Karpas-422 (cell line): ENCODE measurements at regions not wholly inside any gene's neighbourhood (a gene's known extent, or its start where the extent isn't known, plus 50 kb on each side); places are given as distances from the start of the nearest gene placed in this dataset.

ENCODE experiments used
- DNase-seq: peaks from one replicate; pipeline ENCODE4 v3.0.0-alpha.2; 2015
- H2AFZ ChIP-seq: fragments of 200-600 bp; sonication (generic); 2 replicates; pipeline ENCODE4 v1.6.1; 2014; ENCODE audit warnings: antibody characterized with exemption, low read length, mixed read lengths
- H3K27ac ChIP-seq: fragments of 200-600 bp; sonication (generic); 2 replicates; pipeline ENCODE4 v1.5.1; 2014; ENCODE audit warnings: mild to moderate bottlenecking, low read length, moderate library complexity
- H3K27me3 ChIP-seq: fragments of 200-600 bp; sonication (generic); 2 replicates; pipeline ENCODE4 v1.6.1; 2014; ENCODE audit warnings: low read length, mixed read lengths
- H3K36me3 ChIP-seq: fragments of 200-600 bp; sonication (generic); 2 replicates; pipeline ENCODE4 v1.6.1; 2014; ENCODE audit warnings: low read length, mixed read lengths; ENCODE audit not compliant: insufficient read depth
- H3K4me1 ChIP-seq: fragments of 200-600 bp; sonication (generic); 2 replicates; pipeline ENCODE4 v1.6.1; 2014; ENCODE audit warnings: mild to moderate bottlenecking, low read length, mixed read lengths
- H3K4me2 ChIP-seq: fragments of 200-600 bp; sonication (generic); 2 replicates; pipeline ENCODE4 v1.6.1; 2014; ENCODE audit warnings: low read length, low read depth, mild to moderate bottlenecking; ENCODE audit not compliant: poor library complexity, severe bottlenecking
- H3K4me3 ChIP-seq: fragments of 200-600 bp; sonication (generic); 2 replicates; pipeline ENCODE4 v1.5.1; 2014; ENCODE audit warnings: mild to moderate bottlenecking, antibody characterized with exemption, low read length, mixed read lengths
- H3K79me2 ChIP-seq: fragments of 200-600 bp; sonication (generic); 2 replicates; pipeline ENCODE4 v1.6.1; 2014; ENCODE audit warnings: mild to moderate bottlenecking, low read length, mixed read lengths
- H3K9ac ChIP-seq: fragments of 200-600 bp; sonication (generic); 2 replicates; pipeline ENCODE4 v1.6.0; 2014; ENCODE audit warnings: low read length
- H3K9me2 ChIP-seq: fragments of 200-600 bp; sonication (generic), shearing (Covaris generic); replicated peaks from 2 replicates; pipeline ENCODE4 v1.6.0; 2014; ENCODE audit warnings: mild to moderate bottlenecking, low read length, moderate library complexity; ENCODE audit not compliant: insufficient read depth
- H3K9me3 ChIP-seq: fragments of 300-700, 200-600 bp; sonication (generic); 2 replicates; pipeline ENCODE4 v1.6.1; 2014; ENCODE audit warnings: low read length, mixed read lengths
- H4K20me1 ChIP-seq: fragments of 200-600 bp; sonication (generic); 2 replicates; pipeline ENCODE4 v1.6.1; 2014; ENCODE audit warnings: mild to moderate bottlenecking, antibody characterized with exemption, low read length, low read depth; ENCODE audit not compliant: insufficient read depth

GRCh38 chr18:75644871-75645270, 217.4 kb upstream of the SMIM21 start:
- Histone ChIP-seq H2AFZ (no peak overlapping the region), H3K27me3 (no peaks in the 10 kb centered on the region), H3K4me3 (no peak overlapping the region), H3K36me3 (no peaks in the 10 kb centered on the region), H3K9ac (no peak overlapping the region), H3K79me2 (no peaks in the 10 kb centered on the region), H3K4me1 (no peaks in the 10 kb centered on the region), H4K20me1 (no peaks in the 10 kb centered on the region), H3K4me2 (no peak overlapping the region), H3K9me3 (no peaks in the 10 kb centered on the region), H3K27ac (no peak overlapping the region), H3K9me2 (no peaks in the 10 kb centered on the region)
- no peak for DNase-seq

- H3K9ac ChIP-seq, result no peak overlapping the region
- H3K27ac ChIP-seq, result no peak overlapping the region
- H3K4me3 ChIP-seq, result no peak overlapping the region
- H4K20me1 ChIP-seq, result no peaks in the 10 kb centered on the region
- no peaks in the 10 kb centered on the region for H3K9me3 ChIP-seq
- H2AFZ ChIP-seq, result no peak overlapping the region
- no peak for DNase-seq
- H3K4me1 ChIP-seq, result no peaks in the 10 kb centered on the region
- no peaks in the 10 kb centered on the region for H3K9me2 ChIP-seq
- no peaks in the 10 kb centered on the region for H3K36me3 ChIP-seq
- H3K27me3 ChIP-seq, result no peaks in the 10 kb centered on the region
- no peaks in the 10 kb centered on the region for H3K79me2 ChIP-seq
- no peak overlapping the region for H3K4me2 ChIP-seq
Observed at GRCh38 chr18:75643083-75643482, 215.6 kb upstream of the SMIM21 start.

DNA sequence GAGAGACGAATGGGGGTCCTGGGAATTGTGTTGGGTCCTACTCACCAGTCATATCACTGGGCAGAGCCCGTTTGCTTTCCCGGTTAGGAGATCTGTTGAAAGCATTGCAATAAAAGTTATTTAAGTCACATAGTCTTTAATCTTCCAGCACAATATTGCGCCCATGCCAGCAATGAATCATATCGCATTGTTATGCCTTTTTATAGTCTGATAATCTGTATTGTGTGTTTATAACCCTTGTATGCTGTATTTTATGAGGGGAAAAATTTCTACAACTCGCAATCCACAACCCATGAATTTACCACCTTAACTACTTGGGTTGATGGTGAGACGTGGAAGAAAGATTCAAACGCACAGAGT, 211.9 kb upstream of the SMIM21 start:
- no peak for DNase-seq
- no peak overlapping the region for H3K4me2 ChIP-seq
- H3K9me3 ChIP-seq, result no peaks in the 10 kb centered on the region
- no peak overlapping the region for H2AFZ ChIP-seq
- no peak overlapping the region for H3K9ac ChIP-seq
- no peaks in the 10 kb centered on the region for H3K9me2 ChIP-seq
- no peaks in the 10 kb centered on the region for H3K27me3 ChIP-seq
- H3K4me1 ChIP-seq, result no peaks in the 10 kb centered on the region
- no peaks in the 10 kb centered on the region for H3K36me3 ChIP-seq
- H3K79me2 ChIP-seq, result no peaks in the 10 kb centered on the region
- no peak overlapping the region for H3K27ac ChIP-seq
- H4K20me1 ChIP-seq, result no peaks in the 10 kb centered on the region
- H3K4me3 ChIP-seq, result no peak overlapping the region

- Histone ChIP-seq H4K20me1 (no peaks in the 10 kb centered on the region), H3K27me3 (no peaks in the 10 kb centered on the region), H3K9me3 (no peaks in the 10 kb centered on the region), H3K4me3 (no peak overlapping the region), H3K9ac (no peak overlapping the region), H3K4me2 (no peak overlapping the region), H3K79me2 (no peaks in the 10 kb centered on the region), H3K27ac (no peak overlapping the region), H3K9me2 (no peaks in the 10 kb centered on the region), H2AFZ (no peak overlapping the region), H3K4me1 (no peaks in the 10 kb centered on the region), H3K36me3 (no peaks in the 10 kb centered on the region)
- DNase-seq, result no peak
Observed at GRCh38 chr18:75638776-75639471, 211.4 kb upstream of the SMIM21 start.

- Histone ChIP-seq H3K4me3 (no peak overlapping the region), H3K9me2 (no peaks in the 10 kb centered on the region), H3K9ac (no peak overlapping the region), H3K9me3 (no peaks in the 10 kb centered on the region), H2AFZ (no peak overlapping the region), H3K27me3 (no peaks in the 10 kb centered on the region), H3K36me3 (no peaks in the 10 kb centered on the region), H4K20me1 (no peaks in the 10 kb centered on the region), H3K4me1 (no peaks in the 10 kb centered on the region), H3K4me2 (no peak overlapping the region), H3K27ac (no peak overlapping the region), H3K79me2 (no peaks in the 10 kb centered on the region)
- DNase-seq, result no peak
Observed at GRCh38 chr18:75638223-75638775, 210.8 kb upstream of the SMIM21 start.

GRCh38 chr18:75635096-75635495, 207.6 kb upstream of the SMIM21 start:
- Histone ChIP-seq H3K79me2 (no peaks in the 10 kb centered on the region), H3K27ac (no peak overlapping the region), H3K9ac (no peak overlapping the region), H3K27me3 (no peaks in the 10 kb centered on the region), H3K4me1 (no peaks in the 10 kb centered on the region), H3K36me3 (no peaks in the 10 kb centered on the region), H3K4me2 (no peak overlapping the region), H2AFZ (no peak overlapping the region), H3K9me3 (no peaks in the 10 kb centered on the region), H3K4me3 (no peak overlapping the region), H3K9me2 (no peaks in the 10 kb centered on the region), H4K20me1 (no peaks in the 10 kb centered on the region)
- no peak for DNase-seq

DNA sequence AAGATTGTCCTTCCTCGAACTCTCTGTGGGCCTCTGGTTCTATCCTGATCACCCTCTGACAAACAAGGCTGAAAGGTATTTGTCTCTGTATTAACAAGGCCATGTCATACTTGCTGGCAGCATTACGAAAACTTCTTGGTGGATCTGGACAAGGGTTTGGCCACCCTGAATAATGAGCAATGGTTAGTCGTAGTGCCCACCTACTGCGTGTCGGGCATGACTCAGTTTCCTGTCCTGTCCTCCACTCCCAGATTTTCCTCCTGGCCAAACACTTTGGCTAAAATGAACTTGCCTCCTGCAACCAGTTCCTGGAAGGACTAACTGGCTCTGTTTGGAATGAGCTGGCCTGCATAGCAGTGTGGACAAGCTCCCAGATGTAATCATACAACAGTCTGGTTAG, 198.5 kb upstream of the SMIM21 start:
- no peaks in the 10 kb centered on the region for H3K4me1 ChIP-seq
- no peaks in the 10 kb centered on the region for H3K79me2 ChIP-seq
- no peaks in the 10 kb centered on the region for H3K9me2 ChIP-seq
- H4K20me1 ChIP-seq, result no peaks in the 10 kb centered on the region
- H3K36me3 ChIP-seq, result no peaks in the 10 kb centered on the region
- no peak overlapping the region for H3K4me3 ChIP-seq
- no peak for DNase-seq
- no peak overlapping the region for H2AFZ ChIP-seq
- H3K9me3 ChIP-seq, result no peaks in the 10 kb centered on the region
- no peak overlapping the region for H3K27ac ChIP-seq
- no peak overlapping the region for H3K9ac ChIP-seq
- no peak overlapping the region for H3K4me2 ChIP-seq
- no peaks in the 10 kb centered on the region for H3K27me3 ChIP-seq

- Histone ChIP-seq H3K36me3 (no peaks in the 10 kb centered on the region), H3K79me2 (no peaks in the 10 kb centered on the region), H3K27me3 (no peaks in the 10 kb centered on the region), H3K27ac (no peak overlapping the region), H3K9ac (no peak overlapping the region), H4K20me1 (no peaks in the 10 kb centered on the region), H3K4me1 (no peaks in the 10 kb centered on the region), H3K9me2 (no peaks in the 10 kb centered on the region), H2AFZ (no peak overlapping the region), H3K9me3 (no peaks in the 10 kb centered on the region), H3K4me2 (no peak overlapping the region), H3K4me3 (no peak overlapping the region)
- DNase-seq, result no peak
Observed at GRCh38 chr18:75624869-75625268, 197.4 kb upstream of the SMIM21 start.
